Suprapubic skin (tissue), 4 donors: ENCODE measurements at regions not wholly inside any gene's neighbourhood (a gene's known extent, or its start where the extent isn't known, plus 50 kb on each side); places are given as distances from the start of the nearest gene placed in this dataset.
"Not testable (repeated sequence)": the region's sequence is repeated elsewhere in the genome, so short reads cannot be mapped to it uniquely, and the experiment has no call there.

ENCODE experiments used
- DNase-seq, 2 donors: peaks; one replicate each; pipeline ENCODE4 v3.0.0-alpha.2; 2019; ENCODE audit warnings: low spot score in 2 of 2
- H3K27ac ChIP-seq: fragments of 200-600 bp; sonication (generic); one replicate; pipeline ENCODE4 v1.5.1; 2019
- H3K27me3 ChIP-seq: fragments of 200-600 bp; sonication (generic); one replicate; pipeline ENCODE4 v1.5.1; 2019
- H3K36me3 ChIP-seq: fragments of 200-600 bp; sonication (generic); one replicate; pipeline ENCODE4 v1.5.1; 2019
- H3K4me1 ChIP-seq: fragments of 200-600 bp; sonication (generic); one replicate; pipeline ENCODE4 v1.5.1; 2019
- H3K4me3 ChIP-seq: fragments of 200-600 bp; sonication (generic); one replicate; pipeline ENCODE4 v1.5.1; 2019; ENCODE audit warnings: mild to moderate bottlenecking
- H3K9me3 ChIP-seq: fragments of 200-600 bp; sonication (generic); one replicate; pipeline ENCODE4 v1.5.1; 2019
- CTCF ChIP-seq, 2 donors: fragments of 200-600 bp in 1 of 2; fragments of 450-650 bp in 1 of 2; sonication (generic) in 1 of 2; IDR thresholded peaks; one replicate each; pipeline ENCODE4 v1.5.1; 2016 to 2019; ENCODE audit warnings: antibody characterized with exemption in 2 of 2, mild to moderate bottlenecking in 1 of 2, moderate library complexity in 1 of 2
- EP300 ChIP-seq: sonication (generic); formaldehyde crosslinking; IDR thresholded peaks from one replicate; pipeline ENCODE4 v1.6.1; 2017; ENCODE audit warnings: antibody characterized with exemption
- POLR2A ChIP-seq, 2 donors: fragments of 450-650 bp; IDR thresholded peaks; one replicate each; pipeline ENCODE4 v1.6.1; 2017; ENCODE audit warnings: antibody characterized with exemption in 2 of 2, mild to moderate bottlenecking in 2 of 2, moderate library complexity in 2 of 2
- POLR2AphosphoS5 ChIP-seq, 3 donors: sonication (generic); formaldehyde crosslinking; IDR thresholded peaks; one replicate each; pipeline ENCODE4 v1.6.1; 2017; ENCODE audit warnings: antibody characterized with exemption in 3 of 3
- WGBS: methylation state at CpG from one replicate; pipeline ENCODE4 v1.1.5; 2018; 5-methylcytosine and 5-hydroxymethylcytosine counted together

GRCh38 chr3:161927131-161927530, 430.5 kb downstream of the OTOL1 start:
- 22% methylated on average over 1 of the region's 1 CpG for WGBS

GRCh38 chr3:161939918-161940620, 443.5 kb downstream of the OTOL1 start:
- Histone ChIP-seq H3K4me3 (no peak overlapping the region), H3K27ac (no peak overlapping the region), H3K27me3 (no peaks in the 10 kb centered on the region), H3K36me3 (no peaks in the 10 kb centered on the region), H3K4me1 (no peaks in the 10 kb centered on the region), H3K9me3 (no peaks in the 10 kb centered on the region)
- DNase-seq, result no peak
- 41% methylated on average over 4 of the region's 4 CpGs for WGBS
- no peak for TF ChIP-seq POLR2A (IDR thresholded peaks at IDR 0.05)
- no peak for TF ChIP-seq POLR2AphosphoS5 (IDR thresholded peaks at IDR 0.05)
- no peak for TF ChIP-seq EP300
- TF ChIP-seq CTCF (IDR thresholded peaks at IDR 0.05), result no peak

More at GRCh38 chr3:161927131-161927530, 430.5 kb downstream of the OTOL1 start:
- no peak overlapping the region for H3K27ac ChIP-seq
- H3K27me3 ChIP-seq, result no peaks in the 10 kb centered on the region
- H3K36me3 ChIP-seq, result no peaks in the 10 kb centered on the region
- no peak for DNase-seq
- no peak overlapping the region for H3K4me3 ChIP-seq
- no peak for TF ChIP-seq EP300
- TF ChIP-seq POLR2AphosphoS5 (IDR thresholded peaks at IDR 0.05), result no peak
- TF ChIP-seq CTCF (IDR thresholded peaks at IDR 0.05), result no peak
- no peak for TF ChIP-seq POLR2A (IDR thresholded peaks at IDR 0.05)
- H3K4me1 ChIP-seq, result no peaks in the 10 kb centered on the region
- peaks cover 6% of the 10 kb centered on the region for H3K9me3 ChIP-seq

GRCh38 chr3:161940621-161940965, 444.0 kb downstream of the OTOL1 start:
- Histone ChIP-seq H3K27ac (no peak overlapping the region), H3K36me3 (no peaks in the 10 kb centered on the region), H3K4me3 (no peak overlapping the region), H3K4me1 (no peaks in the 10 kb centered on the region), H3K27me3 (no peaks in the 10 kb centered on the region), H3K9me3 (no peaks in the 10 kb centered on the region)
- 53% methylated on average over 4 of the region's 4 CpGs for WGBS
- no peak for DNase-seq
- TF ChIP-seq CTCF (IDR thresholded peaks at IDR 0.05) (no peak), POLR2A (IDR thresholded peaks at IDR 0.05) (no peak), POLR2AphosphoS5 (IDR thresholded peaks at IDR 0.05) (no peak), EP300 (no peak)

- no peaks in the 10 kb centered on the region for H3K36me3 ChIP-seq
- no peaks in the 10 kb centered on the region for H3K27me3 ChIP-seq
- H3K4me1 ChIP-seq, result no peaks in the 10 kb centered on the region
- DNase-seq, result no peak
- TF ChIP-seq CTCF (IDR thresholded peaks at IDR 0.05) (no peak), POLR2A (IDR thresholded peaks at IDR 0.05) (no peak), POLR2AphosphoS5 (IDR thresholded peaks at IDR 0.05) (no peak), EP300 (no peak)
- WGBS, result 67% methylated on average over 1 of the region's 1 CpG
- no peaks in the 10 kb centered on the region for H3K9me3 ChIP-seq
- no peak overlapping the region for H3K27ac ChIP-seq
- no peak overlapping the region for H3K4me3 ChIP-seq
Measured at GRCh38 chr3:161941891-161942290, 445.3 kb downstream of the OTOL1 start.

GRCh38 chr3:161943801-161944345, 447.3 kb downstream of the OTOL1 start:
- H3K27ac ChIP-seq, H3K36me3 ChIP-seq, H3K4me3 ChIP-seq, DNase-seq, H3K9me3 ChIP-seq, H3K4me1 ChIP-seq, H3K27me3 ChIP-seq: not testable (repeated sequence)
- WGBS, result 93% methylated on average over 12 of the region's 12 CpGs
